HepG2 (cell line): ENCODE measurements at regions not wholly inside any gene's neighbourhood (a gene's known extent, or its start where the extent isn't known, plus 50 kb on each side); places are given as distances from the start of the nearest gene placed in this dataset.

Experiments used
- ATAC-seq: fragments of 200-7000 bp; cut with Tn5 transposase; 3 replicates; pipeline ENCODE4 v1.9.1; 2020; ENCODE audit warnings: mild to moderate bottlenecking, moderate library complexity
- BruUV-seq: library from RNA; stranded (reverse); fragments of 400-500 nt; replicated peaks from 2 replicates; lab custom pipeline; 2021; lab: Mats Ljungman, UMichigan
- CTCF ChIA-PET: fragments of 300-600 bp; formaldehyde crosslinking; extraction: SDS; loops from one replicate; lab custom pipeline; 2021; ENCODE audit warnings: low total read pairs, inconsistent platforms, low intra/inter-chr PET ratio; lab: Yijun Ruan, JAX
- POLR2A ChIA-PET: fragments of 350-600 bp; sonication (Branson Sonifier 250); formaldehyde crosslinking; loops from one replicate; lab custom pipeline; 2020; ENCODE audit warnings: antibody characterized with exemption, inconsistent platforms; lab: Yijun Ruan, JAX
- DNase-seq: peaks from one replicate; pipeline ENCODE4 v3.0.0-alpha.2; 2015; ENCODE audit warnings: low spot score
- FAIRE-seq: peaks from 3 replicates; lab custom pipeline; 2011; peaks lifted over from hg19 to GRCh38; lab: Jason Lieb, UNC
- H2AFZ ChIP-seq: one replicate; pipeline ENCODE4 v1.6.1; 2011; ENCODE audit warnings: low read length, inconsistent platforms
- H3K27ac ChIP-seq: fragments of 300-600 bp; 3 replicates; pipeline ENCODE4 v1.8.0; 2011; ENCODE audit warnings: mixed run types, mild to moderate bottlenecking, mixed read lengths, low read length, inconsistent platforms; ENCODE audit not compliant: insufficient read depth; ENCODE audit errors: extremely low read length
- H3K27me3 ChIP-seq, 2 experiments: fragments of 200-600 bp in 1 of 2; 2 replicates in 1 of 2; 3 replicates in 1 of 2; pipeline versions ENCODE4 v1.6.0 to v1.8.0; 2011; ENCODE audit warnings: low read length in 2 of 2, mild to moderate bottlenecking in 2 of 2, moderate library complexity in 2 of 2, inconsistent platforms in 1 of 2; ENCODE audit not compliant: insufficient read depth in 2 of 2, control insufficient read depth in 1 of 2
- H3K36me3 ChIP-seq, 2 experiments: fragments of 200-600 bp in 1 of 2; replicated peaks in 1 of 2; 2 replicates in 1 of 2; 3 replicates in 1 of 2; pipeline versions ENCODE4 v1.5.1 to v1.8.0; 2011; ENCODE audit warnings: low read length in 2 of 2, inconsistent platforms in 1 of 2; ENCODE audit not compliant: insufficient read depth in 2 of 2, control insufficient read depth in 1 of 2
- H3K4me1 ChIP-seq: 2 replicates; pipeline ENCODE4 v1.5.1; 2012; ENCODE audit warnings: low read length, inconsistent platforms; ENCODE audit not compliant: insufficient read depth
- H3K4me2 ChIP-seq: 2 replicates; pipeline ENCODE4 v1.6.0; 2011; ENCODE audit warnings: low read depth, low read length, inconsistent platforms
- H3K4me3 ChIP-seq, 3 experiments: fragments of 200-600 bp in 1 of 3; sonication (generic), shearing (Covaris generic) in 1 of 3; replicated peaks in 1 of 3; 2 replicates each; pipeline ENCODE4 v1.5.1; 2011 to 2016; ENCODE audit warnings: low read length in 3 of 3, inconsistent platforms in 2 of 3, low read depth in 2 of 3, mild to moderate bottlenecking in 2 of 3, control low read depth in 1 of 3, mixed read lengths in 1 of 3; ENCODE audit not compliant: insufficient read depth in 1 of 3
- H3K79me2 ChIP-seq: one replicate; pipeline ENCODE4 v1.6.1; 2011; ENCODE audit warnings: low read length, inconsistent platforms; ENCODE audit not compliant: insufficient read depth
- H3K9ac ChIP-seq: 2 replicates; pipeline ENCODE4 v1.6.0; 2011; ENCODE audit warnings: mild to moderate bottlenecking, low read depth, low read length, inconsistent platforms; ENCODE audit not compliant: insufficient read depth
- H3K9me3 ChIP-seq: 2 replicates; pipeline ENCODE4 v1.5.1; 2012; ENCODE audit warnings: mild to moderate bottlenecking, low read length
- H4K20me1 ChIP-seq: 2 replicates; pipeline ENCODE4 v1.6.0; 2011; ENCODE audit warnings: inconsistent platforms, mild to moderate bottlenecking, low read length, moderate library complexity; ENCODE audit not compliant: insufficient read depth
- HNRNPK ChIP-seq: fragments of 200-400 bp; formaldehyde crosslinking; IDR thresholded peaks from 2 replicates; pipeline ENCODE4 v1.6.1; 2018; ENCODE audit warnings: low read length, low read depth, moderate library complexity, mild to moderate bottlenecking; ENCODE audit not compliant: poor library complexity, severe bottlenecking
- MATR3 ChIP-seq: sonication (generic); formaldehyde crosslinking; IDR thresholded peaks from 2 replicates; pipeline ENCODE4 v1.4.0; 2020; ENCODE audit warnings: missing genetic modification reagents
- MTA3 ChIP-seq: sonication (generic); formaldehyde crosslinking; IDR thresholded peaks from 2 replicates; pipeline ENCODE4 v1.4.0; 2020; ENCODE audit warnings: missing genetic modification reagents
- POGK ChIP-seq: sonication (generic); formaldehyde crosslinking; conservative IDR thresholded peaks from 2 replicates; pipeline ENCODE4 v1.8.0; 2022; ENCODE audit warnings: mild to moderate bottlenecking, moderate library complexity, missing genetic modification reagents
- PRDM10 ChIP-seq: sonication (generic); formaldehyde crosslinking; IDR thresholded peaks from 2 replicates; pipeline ENCODE4 v1.4.0; 2020; ENCODE audit warnings: low read depth, missing genetic modification reagents
- PREB ChIP-seq: sonication (generic); formaldehyde crosslinking; IDR thresholded peaks from 2 replicates; pipeline ENCODE4 v1.4.0; 2020; ENCODE audit warnings: missing genetic modification reagents
- ZFP91 ChIP-seq: sonication (generic); formaldehyde crosslinking; IDR thresholded peaks from 2 replicates; pipeline ENCODE4 v1.9.0; 2022; ENCODE audit warnings: missing genetic modification reagents, mild to moderate bottlenecking, borderline replicate concordance
- ZNF275 ChIP-seq: sonication (generic); formaldehyde crosslinking; IDR thresholded peaks from 2 replicates; pipeline ENCODE4 v1.8.0; 2022; ENCODE audit warnings: missing genetic modification reagents, mild to moderate bottlenecking, inconsistent platforms, borderline replicate concordance
- WGBS: methylation state at CpG from one replicate; pipeline ENCODE4 v1.1.6; 2017; ENCODE audit warnings: low lambda C conversion rate; 5-methylcytosine and 5-hydroxymethylcytosine counted together
- in situ Hi-C: cut with HindIII; loops from 2 replicates; pipeline ENCODE4 v1.10.0; 2017; ENCODE audit warnings: low pct_unique_long_range_greater_than_20kb; ENCODE audit not compliant: extremely low pct_ligation_motif_present
- intact Hi-C: fragments of 100-400 bp; cut with micrococcal nuclease; formaldehyde crosslinking; loops from one replicate; pipeline ENCODE4 v1.10.0; 2022; ENCODE audit not compliant: unreplicated experiment
- TF ChIP-seq, protein P1 (sequence below): sonication (generic); formaldehyde crosslinking; IDR thresholded peaks from 2 replicates; pipeline ENCODE4 v1.4.0; 2020; ENCODE audit warnings: missing genetic modification reagents, borderline replicate concordance

GRCh38 chr3:101061312-101061711 is 68.1 kb upstream of the ABI3BP start:
- H4K20me1 ChIP-seq: no peaks in the 10 kb centered on the region
- H3K4me2 ChIP-seq: no peak overlapping the region
- peaks cover 14% of the 10 kb centered on the region; the same call in 1 of the 2 replicates for H3K9me3 ChIP-seq
- H3K4me1 ChIP-seq: no peaks in the 10 kb centered on the region
- no peaks in the 10 kb centered on the region for H3K36me3 ChIP-seq
- H3K79me2 ChIP-seq: no peaks in the 10 kb centered on the region
- H2AFZ ChIP-seq: no peak overlapping the region
- in situ Hi-C loops: loop anchor here (25.0 kb wide), 1 partner anchor 576 kb away; no protein-coding TSS in a partner anchor
- POLR2A ChIA-PET: no interaction called here
- ATAC-seq (no peak), DNase-seq (no peak), FAIRE-seq (no peak)
- H3K9ac ChIP-seq: no peak overlapping the region
- CTCF ChIA-PET: no interaction called here
- H3K27me3 ChIP-seq: no peaks in the 10 kb centered on the region
- no peak overlapping the region for H3K4me3 ChIP-seq
- 0% methylated on average over 1 of the region's 1 CpG for WGBS
- no peak overlapping the region for H3K27ac ChIP-seq
- no TSS peak for BruUV-seq
- intact Hi-C loops: no loop called here
- TF ChIP-seq MTA3 (no peak), ZNF275 (CRISPR knock-in tag) (no peak), PREB (CRISPR knock-in tag) (no peak), HNRNPK (no peak), ZFP91 (CRISPR knock-in tag) (no peak), PRDM10 (CRISPR knock-in tag) (no peak), MATR3 (CRISPR knock-in tag) (no peak), POGK (CRISPR knock-in tag) (no peak)
- TF ChIP-seq, protein P1, sequence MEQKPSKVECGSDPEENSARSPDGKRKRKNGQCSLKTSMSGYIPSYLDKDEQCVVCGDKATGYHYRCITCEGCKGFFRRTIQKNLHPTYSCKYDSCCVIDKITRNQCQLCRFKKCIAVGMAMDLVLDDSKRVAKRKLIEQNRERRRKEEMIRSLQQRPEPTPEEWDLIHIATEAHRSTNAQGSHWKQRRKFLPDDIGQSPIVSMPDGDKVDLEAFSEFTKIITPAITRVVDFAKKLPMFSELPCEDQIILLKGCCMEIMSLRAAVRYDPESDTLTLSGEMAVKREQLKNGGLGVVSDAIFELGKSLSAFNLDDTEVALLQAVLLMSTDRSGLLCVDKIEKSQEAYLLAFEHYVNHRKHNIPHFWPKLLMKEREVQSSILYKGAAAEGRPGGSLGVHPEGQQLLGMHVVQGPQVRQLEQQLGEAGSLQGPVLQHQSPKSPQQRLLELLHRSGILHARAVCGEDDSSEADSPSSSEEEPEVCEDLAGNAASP (CRISPR knock-in tag): no peak
